ENCODE measurements at regions not wholly inside any gene's neighbourhood (a gene's known extent, or its start where the extent isn't known, plus 50 kb on each side); places are given as distances from the start of the nearest gene placed in this dataset.
"Not testable (repeated sequence)": the region's sequence is repeated elsewhere in the genome, so short reads cannot be mapped to it uniquely, and the experiment has no call there.

GRCh38 chr15:70376031-70376928 is 278.6 kb upstream of the TLE3 start:
- H3K9me3 ChIP-seq (ENCODE audit: control insufficient read depth, insufficient read depth, low read length) = no peaks in the 10 kb centered on the region; the same call in 1 of the 2 replicates
- ChIA-PET POLR2A (interaction anchor here (0.5 to 0.7 kb wide), 3 partner anchors 193 to 568 kb away, joined by 3 to 6 read pairs (median 3); no protein-coding TSS in a partner anchor), CTCF (interaction anchor here (0.5 to 1.4 kb wide), 5 partner anchors 13 to 801 kb away, joined by 3 to 9 read pairs (median 5); no protein-coding TSS in a partner anchor)
- no peak for DNase-seq (ENCODE audit: low read depth, low spot score)
- TF ChIP-seq CTCF (IDR thresholded peaks at IDR 0.05; ENCODE audit: low read depth, low read length) = no peak
- H3K4me3 ChIP-seq (ENCODE audit: low read depth, low read length) = no peak overlapping the region
- peaks cover 39% of the 10 kb centered on the region for H3K27me3 ChIP-seq (ENCODE audit: control insufficient read depth, insufficient read depth, low read length)
- H3K27ac ChIP-seq (ENCODE audit: low read depth, low read length) = no peak overlapping the region

GRCh38 chr15:70375586-70375985 is 277.9 kb upstream of the TLE3 start:
- POLR2A ChIA-PET = no interaction called here
- Histone ChIP-seq H3K9me3 (ENCODE audit: control insufficient read depth, insufficient read depth, low read length) (no peaks in the 10 kb centered on the region; the same call in 1 of the 2 replicates), H3K4me3 (ENCODE audit: low read depth, low read length) (no peak overlapping the region), H3K27me3 (ENCODE audit: control insufficient read depth, insufficient read depth, low read length) (peaks cover 39% of the 10 kb centered on the region), H3K27ac (ENCODE audit: low read depth, low read length) (no peak overlapping the region)
- CTCF ChIA-PET = interaction anchor here (0.5 to 1.2 kb wide), 2 partner anchors 12 to 233 kb away, joined by 4 to 5 read pairs; no protein-coding TSS in a partner anchor
- TF ChIP-seq CTCF (IDR thresholded peaks at IDR 0.05; ENCODE audit: low read depth, low read length) = no peak
- DNase-seq (ENCODE audit: low read depth, low spot score) = no peak

- no peaks in the 10 kb centered on the region; the same call in 1 of the 2 replicates for H3K9me3 ChIP-seq (ENCODE audit: control insufficient read depth, insufficient read depth, low read length)
- CTCF ChIA-PET = interaction anchor here (1.2 kb wide), 1 partner anchor 12 kb away, joined by 4 read pairs; no protein-coding TSS in a partner anchor
- DNase-seq (ENCODE audit: low read depth, low spot score) = no peak
- POLR2A ChIA-PET = no interaction called here
- H3K4me3 ChIP-seq (ENCODE audit: low read depth, low read length) = no peak overlapping the region
- peaks cover 37% of the 10 kb centered on the region for H3K27me3 ChIP-seq (ENCODE audit: control insufficient read depth, insufficient read depth, low read length)
- TF ChIP-seq CTCF (IDR thresholded peaks at IDR 0.05; ENCODE audit: low read depth, low read length) = no peak
- H3K27ac ChIP-seq (ENCODE audit: low read depth, low read length) = no peak overlapping the region
Observed at GRCh38 chr15:70375006-70375431, 277.3 kb upstream of the TLE3 start.

- ChIA-PET POLR2A (no interaction called here), CTCF (no interaction called here)
- no peak for DNase-seq (ENCODE audit: low read depth, low spot score)
- Histone ChIP-seq H3K9me3 (ENCODE audit: control insufficient read depth, insufficient read depth, low read length) (no peaks in the 10 kb centered on the region; the same call in 1 of the 2 replicates), H3K4me3 (ENCODE audit: low read depth, low read length) (no peak overlapping the region), H3K27me3 (ENCODE audit: control insufficient read depth, insufficient read depth, low read length) (peaks cover 33% of the 10 kb centered on the region), H3K27ac (ENCODE audit: low read depth, low read length) (no peak overlapping the region)
- no peak for TF ChIP-seq CTCF (IDR thresholded peaks at IDR 0.05; ENCODE audit: low read depth, low read length)
Observed at GRCh38 chr15:70374096-70374495, 276.4 kb upstream of the TLE3 start.

- H3K27ac ChIP-seq (ENCODE audit: low read depth, low read length); DNase-seq (ENCODE audit: low read depth, low spot score); CTCF ChIA-PET; H3K4me3 ChIP-seq (ENCODE audit: low read depth, low read length); H3K9me3 ChIP-seq (ENCODE audit: control insufficient read depth, insufficient read depth, low read length); POLR2A ChIA-PET: not testable (repeated sequence)
- H3K27me3 ChIP-seq (ENCODE audit: control insufficient read depth, insufficient read depth, low read length) = peaks cover 33% of the 10 kb centered on the region
Observed at GRCh38 chr15:70373439-70373838, 275.7 kb upstream of the TLE3 start.

GRCh38 chr15:70367913-70368705 is 270.4 kb upstream of the TLE3 start:
- H3K9me3 ChIP-seq (ENCODE audit: control insufficient read depth, insufficient read depth, low read length); H3K4me3 ChIP-seq (ENCODE audit: low read depth, low read length); H3K27ac ChIP-seq (ENCODE audit: low read depth, low read length); DNase-seq (ENCODE audit: low read depth, low spot score); POLR2A ChIA-PET; CTCF ChIA-PET: not testable (repeated sequence)
- H3K27me3 ChIP-seq (ENCODE audit: control insufficient read depth, insufficient read depth, low read length) = peaks cover 11% of the 10 kb centered on the region

- POLR2A ChIA-PET; H3K4me3 ChIP-seq (ENCODE audit: low read depth, low read length); H3K27ac ChIP-seq (ENCODE audit: low read depth, low read length); DNase-seq (ENCODE audit: low read depth, low spot score); H3K9me3 ChIP-seq (ENCODE audit: control insufficient read depth, insufficient read depth, low read length): not testable (repeated sequence)
- CTCF ChIA-PET = interaction anchor here (0.7 to 1.2 kb wide), 5 partner anchors 12 to 886 kb away, joined by 3 to 6 read pairs (median 4); no protein-coding TSS in a partner anchor
- peaks cover 16% of the 10 kb centered on the region for H3K27me3 ChIP-seq (ENCODE audit: control insufficient read depth, insufficient read depth, low read length)
Observed at GRCh38 chr15:70364023-70364422, 266.3 kb upstream of the TLE3 start.

All from AG04450 (cell line).